AG09319 (cell line): ENCODE measurements at regions not wholly inside any gene's neighbourhood (a gene's known extent, or its start where the extent isn't known, plus 50 kb on each side); places are given as distances from the start of the nearest gene placed in this dataset.

Experiments used
- DNase-seq: peaks from one replicate; pipeline ENCODE4 v3.0.0-alpha.2; 2010; ENCODE audit warnings: low read depth; ENCODE audit errors: extremely low read depth
- CTCF ChIP-seq: IDR thresholded peaks from 2 replicates; pipeline ENCODE4 v1.5.1; 2011; ENCODE audit warnings: low read depth, mild to moderate bottlenecking, inconsistent platforms, low read length, moderate library complexity

GRCh38 chr16:86639354-86639753 is 61.0 kb downstream of the FOXL1 start:
- TF ChIP-seq CTCF = no peak
- DNase-seq = no peak

GRCh38 chr16:86640265-86640843 is 62.0 kb downstream of the FOXL1 start:
- DNase-seq = no peak
- TF ChIP-seq CTCF = no peak

- DNase-seq = no peak
- no peak for TF ChIP-seq CTCF
These were observed 63.7 kb downstream of the FOXL1 start for GRCh38 chr16:86642087-86642486.

- no peak for DNase-seq
- TF ChIP-seq CTCF = no peak
These were observed 65.3 kb downstream of the FOXL1 start for GRCh38 chr16:86643671-86644070.

GRCh38 chr16:86647561-86647960 is 69.2 kb downstream of the FOXL1 start:
- no peak for DNase-seq
- TF ChIP-seq CTCF = no peak

- no peak for TF ChIP-seq CTCF
- DNase-seq = no peak
These were observed 71.5 kb downstream of the FOXL1 start for GRCh38 chr16:86649875-86650274.

- TF ChIP-seq CTCF = no peak
- no peak for DNase-seq
These were observed 72.8 kb downstream of the FOXL1 start for GRCh38 chr16:86651013-86651627.
